ENCODE measurements at regions not wholly inside any gene's neighbourhood (a gene's known extent, or its start where the extent isn't known, plus 50 kb on each side); places are given as distances from the start of the nearest gene placed in this dataset.
"Not testable (repeated sequence)": the region's sequence is repeated elsewhere in the genome, so short reads cannot be mapped to it uniquely, and the experiment has no call there.

DNA sequence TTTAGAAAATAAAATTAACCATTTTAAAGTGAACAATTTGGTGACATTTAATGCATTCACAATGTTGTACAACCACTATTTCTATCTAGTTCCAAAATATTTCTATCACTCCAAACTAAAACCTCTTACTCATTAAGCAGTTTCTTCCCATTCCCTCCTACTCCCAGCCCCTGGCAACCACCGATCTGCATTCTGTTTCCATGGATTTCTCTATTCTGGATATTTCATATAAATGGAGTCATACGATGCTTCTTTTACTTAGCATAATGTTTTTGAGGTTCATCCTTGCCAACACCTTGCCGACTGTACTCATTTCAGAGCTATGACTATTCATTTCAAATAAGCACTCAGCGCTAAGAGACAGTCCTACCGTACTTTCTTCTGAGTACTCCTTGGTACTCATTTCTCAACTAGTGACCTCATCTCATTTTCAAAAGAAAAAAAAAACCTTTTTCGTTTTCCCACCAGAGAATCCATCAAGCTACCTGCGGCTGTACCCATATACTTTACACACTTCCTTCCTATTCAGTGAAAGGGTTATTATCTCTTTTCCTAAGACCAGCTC is 259.2 kb downstream of the UTRN start:
- DNase-seq: no peak

DNA sequence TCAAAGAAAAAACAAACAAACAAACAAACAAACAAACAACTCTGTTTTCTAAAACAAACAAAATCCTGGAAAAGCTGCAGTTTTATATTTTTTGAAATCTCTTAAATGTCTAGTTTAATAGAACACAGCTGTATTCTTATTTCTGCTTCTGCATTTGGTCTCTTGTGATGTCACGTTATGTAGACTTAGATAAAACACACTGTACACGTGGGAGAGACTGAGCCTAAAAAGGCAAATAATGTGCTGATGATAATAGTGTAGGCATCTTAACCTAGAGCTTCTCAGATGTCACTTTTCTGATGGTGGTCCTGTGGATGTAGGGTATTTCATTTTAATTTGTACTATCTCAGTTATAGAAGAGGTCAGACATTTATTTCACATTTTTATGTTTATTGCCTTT is 261.7 kb downstream of the UTRN start:
- no peak for DNase-seq

DNA sequence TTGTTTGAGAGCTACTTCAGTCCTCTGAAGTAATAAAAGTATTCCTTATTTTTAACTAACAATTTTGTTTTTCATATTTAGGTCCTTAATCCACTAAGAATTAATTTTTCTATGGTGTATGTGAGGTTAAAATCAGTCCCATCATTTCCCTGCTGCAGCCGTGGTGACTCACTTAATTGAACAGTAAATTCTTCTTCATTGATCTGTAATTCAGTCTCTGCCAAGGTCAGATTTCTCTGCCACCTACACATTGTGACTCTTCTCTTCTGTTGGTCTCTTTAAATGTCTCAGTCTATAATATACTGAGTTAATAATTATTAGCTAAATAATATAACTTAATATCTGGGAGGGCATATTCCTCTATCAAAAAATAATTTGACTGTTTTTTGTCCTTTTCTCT is 262.3 kb downstream of the UTRN start:
- DNase-seq: no peak

DNA sequence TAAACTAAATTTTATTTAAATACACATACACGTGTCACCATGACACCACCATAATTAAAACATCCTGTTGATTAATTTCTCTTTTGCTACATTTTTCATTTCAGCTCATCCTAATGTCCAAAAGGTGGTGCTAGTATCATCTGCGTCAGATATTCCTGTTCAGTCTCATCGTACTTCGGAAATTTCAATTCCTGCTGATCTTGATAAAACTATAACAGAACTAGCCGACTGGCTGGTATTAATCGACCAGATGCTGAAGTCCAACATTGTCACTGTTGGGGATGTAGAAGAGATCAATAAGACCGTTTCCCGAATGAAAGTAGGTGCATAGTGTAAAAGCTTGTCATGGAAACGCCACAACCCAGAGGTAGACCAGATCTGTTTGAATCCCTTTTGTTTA is 263.4 kb downstream of the UTRN start:
- DNase-seq: no peak

DNA sequence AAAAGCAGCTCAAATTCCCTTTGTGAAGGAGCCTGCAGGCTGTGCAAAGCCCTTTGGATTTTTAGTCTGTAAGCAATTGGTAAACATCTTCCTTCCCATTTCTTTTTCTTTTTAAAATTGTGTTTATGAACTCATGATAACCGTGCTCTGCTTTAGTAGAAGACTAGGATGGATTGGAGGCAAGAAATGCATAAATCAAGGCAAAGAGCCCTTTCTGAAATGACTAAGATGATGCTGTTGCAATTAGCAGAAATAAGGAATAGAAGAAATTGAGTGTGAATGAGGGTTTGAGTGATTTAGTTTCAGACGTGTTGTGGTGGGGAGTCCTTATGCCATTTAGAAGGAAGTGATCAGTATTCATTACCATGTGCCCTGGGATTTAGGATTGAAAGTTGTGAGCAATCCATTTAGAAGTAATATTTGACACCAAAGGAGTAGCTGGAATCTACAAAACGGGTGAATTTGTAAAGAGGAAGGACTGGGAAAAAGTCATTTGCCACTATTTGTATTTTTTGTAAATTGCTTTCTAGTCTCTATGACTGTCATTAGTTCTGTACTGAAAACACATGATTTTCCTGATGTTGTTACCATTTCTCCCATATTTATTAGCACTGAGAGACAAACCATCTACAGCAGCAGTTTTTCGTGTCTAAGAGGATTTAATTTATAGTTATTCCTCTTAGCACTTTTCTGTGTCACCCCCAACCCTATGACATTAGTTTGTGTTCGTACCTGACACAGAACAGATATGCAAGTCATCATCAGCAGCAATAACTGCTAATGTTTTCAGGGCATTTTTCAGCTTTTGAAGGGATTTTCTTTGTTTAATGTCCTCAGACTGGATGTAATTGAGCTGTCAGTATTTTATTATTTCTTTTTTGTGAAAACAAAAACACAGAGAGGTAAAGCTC is 265.0 kb downstream of the UTRN start:
- no peak for DNase-seq

DNA sequence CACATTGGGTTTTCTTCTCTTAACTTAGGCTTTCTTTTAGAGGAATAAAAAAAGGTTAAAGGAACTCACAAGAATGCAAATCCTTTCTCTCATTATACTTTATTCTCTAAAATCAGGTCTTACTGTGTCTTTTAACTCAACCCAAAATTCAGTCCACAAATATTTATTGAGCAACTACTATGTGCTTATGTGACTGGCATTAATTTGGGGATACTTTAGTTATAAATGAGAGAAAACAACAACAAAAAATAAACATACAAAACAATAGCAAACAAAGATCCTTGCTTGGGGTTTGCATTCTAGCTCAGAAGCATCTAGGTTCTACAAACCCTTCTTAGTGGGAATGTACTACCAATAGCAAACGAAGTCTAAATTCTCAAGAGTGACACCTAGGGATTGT is 266.2 kb downstream of the UTRN start:
- no peak for DNase-seq

DNA sequence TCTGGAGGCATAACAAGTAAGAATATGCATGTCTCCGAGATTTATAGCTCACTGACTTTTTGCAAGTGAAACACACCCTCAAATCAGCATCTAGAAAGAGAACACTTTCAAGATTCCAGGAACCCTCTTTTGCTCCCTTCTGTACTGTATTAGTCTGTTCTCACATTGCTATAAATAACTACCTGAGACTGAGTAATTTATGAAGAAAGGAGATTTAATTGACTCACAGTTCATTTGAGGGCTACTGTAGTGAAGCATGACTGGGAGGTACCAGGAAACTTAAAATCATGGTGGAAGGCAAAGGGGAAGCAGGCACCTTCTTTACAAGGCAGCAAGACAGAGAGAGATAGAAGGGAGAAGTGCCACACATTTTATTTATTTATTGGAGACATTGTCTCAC is 269.9 kb downstream of the UTRN start:
- no peak for DNase-seq

DNA sequence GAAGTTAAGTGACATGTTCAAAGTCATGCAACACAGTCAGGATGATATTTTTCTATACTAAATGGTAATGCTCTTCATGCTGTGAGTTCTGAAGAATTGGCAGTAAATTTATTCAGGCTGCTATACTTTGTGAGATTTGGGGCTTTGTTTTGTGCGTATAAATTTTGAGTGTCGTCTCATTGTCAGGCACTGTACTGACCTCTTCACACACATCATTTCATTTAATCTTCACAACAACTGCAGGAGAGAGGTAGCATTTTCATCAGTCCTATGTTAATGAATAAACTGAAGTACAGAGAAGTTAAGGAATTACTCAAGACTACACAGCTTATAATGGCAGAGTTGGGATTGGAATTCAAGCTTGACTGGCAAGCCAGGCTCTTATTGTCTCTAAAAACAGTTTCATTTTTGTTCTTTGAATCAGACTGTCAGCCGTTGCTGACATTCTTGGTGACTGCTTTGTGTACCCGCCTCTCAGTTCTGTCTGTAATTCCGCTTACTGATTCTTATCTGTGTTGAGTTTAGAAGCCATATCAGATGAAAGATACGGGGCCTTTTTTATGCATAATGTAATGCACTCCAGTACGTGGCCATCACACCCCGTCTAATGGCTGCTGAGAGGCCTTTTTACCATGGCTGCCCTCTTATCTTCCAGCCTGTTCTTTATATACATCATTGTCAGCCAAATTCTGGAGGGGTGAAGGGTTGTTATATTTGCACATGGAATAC is 274.9 kb downstream of the UTRN start:
- DNase-seq: peak; percentile 74

DNA sequence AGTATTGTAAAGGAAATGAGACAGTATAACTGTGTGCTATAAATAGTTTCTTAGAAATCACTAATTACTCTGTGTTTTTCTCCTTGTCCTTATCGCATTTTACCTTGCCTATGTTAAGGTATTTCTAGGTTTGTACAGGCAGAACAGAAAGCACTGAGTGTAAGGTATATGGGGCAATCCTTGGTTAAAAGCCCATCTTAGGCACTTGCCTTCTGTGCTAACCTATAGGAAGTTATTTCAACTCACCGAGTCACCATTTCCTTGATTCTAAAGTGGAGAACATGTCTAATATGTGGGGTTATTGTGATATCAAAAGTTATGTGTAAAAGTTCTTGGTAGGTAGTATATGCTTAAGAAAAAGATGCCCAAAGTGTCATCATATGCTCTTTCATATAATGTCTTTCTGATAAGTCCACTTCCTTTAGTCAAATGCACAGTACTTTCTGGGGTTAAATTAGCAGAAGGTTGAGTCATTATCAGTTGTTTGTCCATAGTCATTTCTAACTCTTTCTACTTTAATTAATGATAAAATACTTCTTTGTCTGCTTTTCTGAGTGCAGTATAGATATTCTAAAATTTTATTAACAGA is 276.4 kb downstream of the UTRN start:
- no peak for DNase-seq

DNA sequence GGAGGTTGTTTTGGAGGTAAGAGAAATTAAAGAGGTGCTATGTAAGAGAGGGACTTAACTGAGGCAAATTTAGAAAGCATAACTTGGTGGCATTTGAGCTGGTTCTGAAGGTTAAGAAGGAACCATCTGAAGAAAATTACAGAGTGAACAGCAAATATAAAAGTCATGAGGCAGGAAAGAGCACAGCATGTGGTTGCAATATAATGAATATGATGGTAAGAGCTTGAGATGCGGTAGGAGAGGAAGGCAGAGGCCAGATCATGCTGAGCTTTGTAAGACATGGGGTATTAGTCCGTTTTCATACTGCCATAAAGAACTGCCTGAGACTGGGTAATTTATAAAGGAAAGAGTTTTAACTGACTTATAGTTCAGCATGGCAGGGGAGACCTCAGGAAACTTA is 279.1 kb downstream of the UTRN start:
- DNase-seq: no peak

DNA sequence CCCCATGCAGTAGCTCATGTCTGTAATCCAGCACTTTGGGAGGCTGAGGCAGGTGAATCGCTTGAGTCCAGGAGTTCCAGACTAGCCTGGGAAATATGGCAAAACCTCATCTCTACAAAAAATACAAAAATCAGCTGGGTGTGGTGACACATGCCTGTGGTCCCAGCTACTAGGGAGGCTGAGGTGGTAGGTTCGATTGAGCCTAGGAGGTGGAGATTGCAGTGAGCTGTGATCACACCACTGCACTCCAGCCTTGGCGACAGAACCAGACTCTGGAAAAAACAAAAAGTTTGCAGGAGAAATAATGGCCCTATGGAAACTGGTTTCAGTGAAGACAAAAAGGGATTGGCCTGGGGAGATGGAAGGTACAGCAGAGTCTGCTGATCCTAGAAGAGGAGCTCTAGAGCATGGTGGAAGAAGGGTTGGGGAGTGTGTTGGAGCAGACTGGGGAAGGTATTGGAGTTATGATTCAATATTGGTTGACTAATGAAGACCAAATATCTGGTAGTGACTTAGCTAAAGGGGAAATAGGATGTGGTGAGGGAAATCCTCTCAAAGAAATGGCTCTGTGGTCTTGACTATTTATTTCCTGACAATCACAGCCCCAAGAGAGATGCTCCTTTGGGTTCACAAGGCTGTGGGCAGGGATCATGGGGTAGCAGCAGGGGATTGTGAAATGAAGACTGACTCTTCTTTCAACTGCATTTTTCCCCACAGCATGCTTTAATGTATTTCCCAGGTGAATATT is 281.9 kb downstream of the UTRN start:
- DNase-seq: peak; percentile 38

DNA sequence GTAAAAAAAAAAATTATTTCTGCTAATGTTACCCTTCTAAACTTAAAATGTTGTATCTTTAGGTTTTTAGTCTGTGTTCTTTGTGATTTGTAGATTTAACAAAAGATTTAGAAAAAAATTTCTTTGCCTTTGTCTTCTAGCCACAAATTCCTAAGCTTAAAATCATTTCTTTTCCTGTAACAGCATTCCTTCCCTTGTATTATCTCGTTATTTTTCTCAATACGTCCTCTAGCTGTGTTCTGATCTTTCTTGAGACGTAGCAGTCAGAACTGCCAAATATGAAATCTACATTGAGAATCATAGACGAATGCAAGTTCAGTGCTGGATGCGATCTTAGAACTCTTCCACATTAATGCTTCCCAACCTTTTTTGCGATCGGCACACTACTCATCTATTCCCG is 283.1 kb downstream of the UTRN start:
- DNase-seq: no peak

DNA sequence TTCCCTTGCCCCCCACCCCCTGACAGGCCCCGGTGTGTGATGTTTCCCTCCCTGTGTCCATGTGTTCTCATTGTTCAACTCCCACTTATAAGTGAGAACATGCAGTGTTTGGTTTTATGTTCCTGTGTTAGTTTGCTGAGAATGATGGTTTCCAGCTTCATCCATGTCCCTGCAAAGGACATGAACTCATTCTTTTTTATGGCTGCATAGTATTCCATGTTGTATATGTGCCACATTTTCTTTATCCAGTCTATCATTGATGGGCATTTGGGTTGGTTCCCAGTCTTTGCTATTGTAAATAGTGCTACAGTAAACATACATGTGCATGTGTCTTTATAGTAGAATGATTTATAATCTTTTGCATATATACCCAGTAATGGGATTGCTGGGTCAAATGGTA is 287.4 kb downstream of the UTRN start:
- DNase-seq: not testable (repeated sequence)

DNA sequence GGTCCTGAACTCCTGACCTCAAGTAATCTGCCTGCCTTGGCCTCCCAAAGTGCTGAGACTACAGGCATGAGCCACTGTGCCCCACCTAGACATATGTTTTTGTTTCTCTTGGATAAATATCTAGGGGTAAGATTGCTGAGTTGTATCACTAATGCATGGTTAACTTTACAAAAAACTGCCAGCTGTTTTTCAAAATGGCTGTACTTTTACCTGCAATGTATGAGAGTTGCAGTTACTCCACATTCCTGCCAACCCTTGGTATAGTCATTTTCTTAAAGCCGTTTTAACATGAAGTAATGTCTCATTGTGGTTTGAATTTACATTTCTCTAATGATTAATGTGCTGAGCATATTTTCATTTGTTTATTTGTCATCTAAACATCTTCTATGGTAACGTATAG is 289.7 kb downstream of the UTRN start:
- DNase-seq: no peak

DNA sequence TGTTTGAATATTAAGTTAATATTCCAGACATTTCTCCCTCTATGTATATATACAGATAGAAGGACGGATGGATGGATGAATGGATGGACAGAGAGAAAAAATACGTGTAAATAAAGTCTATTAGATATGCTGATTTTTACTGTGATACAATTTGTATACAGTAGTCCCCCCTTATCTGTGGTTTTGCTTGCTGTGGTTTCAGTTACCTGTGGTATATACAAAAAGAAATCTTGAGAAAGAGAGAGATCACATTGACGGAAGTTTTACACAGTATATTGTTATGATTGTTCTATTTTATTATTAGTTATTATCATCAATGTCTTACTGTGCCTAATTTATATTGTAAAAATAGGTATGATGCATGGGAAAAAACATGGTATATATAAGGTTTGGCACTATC is 290.2 kb downstream of the UTRN start:
- no peak for DNase-seq

DNA sequence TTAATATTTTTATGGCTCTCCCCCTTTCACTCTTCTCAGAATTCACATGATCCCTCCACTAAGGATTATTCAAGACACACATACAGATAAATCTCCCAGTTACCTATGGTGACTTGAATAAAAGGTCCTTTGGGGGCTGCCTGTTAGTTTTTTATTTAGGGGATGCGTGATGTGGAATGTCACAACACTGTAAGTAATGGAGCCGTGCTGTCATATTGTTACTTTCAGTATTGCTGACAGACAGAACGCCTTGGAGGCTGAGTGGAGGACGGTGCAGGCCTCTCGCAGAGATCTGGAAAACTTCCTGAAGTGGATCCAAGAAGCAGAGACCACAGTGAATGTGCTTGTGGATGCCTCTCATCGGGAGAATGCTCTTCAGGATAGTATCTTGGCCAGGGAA is 291.7 kb downstream of the UTRN start:
- no peak for DNase-seq

DNA sequence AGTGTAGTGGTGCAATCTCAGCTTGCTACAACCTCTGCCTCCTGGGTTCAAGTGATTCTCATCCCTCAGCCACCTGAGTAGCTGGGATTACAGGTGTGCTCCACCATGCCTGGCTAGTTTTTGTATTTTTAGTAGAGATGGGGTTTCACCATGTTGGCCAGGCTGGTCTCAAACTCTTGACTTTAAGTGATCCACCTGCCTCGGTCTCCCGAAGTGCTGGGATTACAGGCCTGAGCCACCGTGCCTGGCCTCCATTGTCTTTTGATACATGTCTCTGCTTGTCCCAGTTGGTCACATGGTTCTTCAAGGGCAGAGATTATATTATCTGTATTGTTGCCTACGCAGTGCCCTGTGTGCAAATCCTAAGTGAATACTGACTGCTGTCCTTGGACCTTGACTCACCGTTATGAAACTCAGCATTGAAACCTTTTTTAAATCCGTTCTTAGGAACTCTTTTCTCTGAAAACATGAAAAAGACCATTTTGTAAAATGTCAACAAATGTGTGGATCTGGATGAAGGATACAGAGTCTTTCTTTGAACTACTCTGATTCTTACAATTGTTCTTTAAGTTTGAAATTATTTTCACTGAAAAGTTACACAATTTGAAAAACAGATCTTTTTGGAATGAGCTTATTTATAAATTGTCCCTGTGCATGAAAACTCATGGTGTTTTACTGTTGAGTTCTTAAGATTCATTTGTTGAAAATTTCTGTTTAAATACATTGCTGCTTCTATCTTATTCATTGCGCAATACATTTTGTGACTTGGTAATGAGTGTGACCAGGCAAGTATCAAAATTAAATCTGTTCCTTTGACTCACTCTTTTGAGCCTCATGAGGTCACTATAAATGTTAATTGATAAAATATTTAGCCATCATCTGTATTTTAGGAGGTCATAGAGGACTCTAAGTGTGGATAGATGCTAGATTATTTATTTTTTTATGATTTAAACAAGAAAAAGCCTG is 293.5 kb downstream of the UTRN start:
- DNase-seq: no peak

DNA sequence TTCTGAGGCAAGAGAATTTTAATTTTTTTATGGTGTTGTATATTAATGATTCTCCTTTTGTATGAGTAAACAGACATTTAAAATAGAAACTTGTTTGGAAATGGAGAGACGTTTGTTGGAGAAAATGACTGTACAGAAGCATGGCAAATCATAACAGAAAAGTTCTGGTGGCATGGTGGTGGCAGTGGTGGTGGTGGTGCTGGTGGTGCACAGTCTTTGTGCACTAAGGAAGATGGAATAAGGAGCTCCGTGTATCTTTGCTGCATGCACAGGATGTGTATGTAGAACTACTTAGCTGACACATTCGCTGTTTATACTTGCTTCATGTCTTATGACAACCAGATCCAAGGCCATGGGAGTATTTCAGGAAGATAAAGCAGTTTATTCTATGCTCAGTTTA is 294.9 kb downstream of the UTRN start:
- DNase-seq: no peak

DNA sequence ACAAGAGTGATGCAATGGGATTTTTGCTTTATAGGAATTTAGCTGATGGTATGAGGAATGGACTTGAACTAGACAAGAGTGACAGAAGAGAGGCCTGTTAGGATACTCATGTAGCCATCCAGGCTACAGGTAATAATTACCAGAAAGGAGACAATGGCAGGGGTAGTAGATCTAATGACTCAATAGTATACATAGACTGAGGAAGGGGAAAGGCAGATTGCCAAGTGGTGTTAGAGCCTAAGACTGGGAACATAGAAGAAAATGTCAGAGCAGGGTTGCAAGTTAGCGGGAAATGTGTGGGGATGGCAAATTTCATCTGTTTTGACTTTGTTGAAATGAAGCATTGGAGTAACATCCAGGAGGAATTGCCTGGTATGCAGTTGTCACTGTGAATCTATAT is 295.6 kb downstream of the UTRN start:
- no peak for DNase-seq

DNA sequence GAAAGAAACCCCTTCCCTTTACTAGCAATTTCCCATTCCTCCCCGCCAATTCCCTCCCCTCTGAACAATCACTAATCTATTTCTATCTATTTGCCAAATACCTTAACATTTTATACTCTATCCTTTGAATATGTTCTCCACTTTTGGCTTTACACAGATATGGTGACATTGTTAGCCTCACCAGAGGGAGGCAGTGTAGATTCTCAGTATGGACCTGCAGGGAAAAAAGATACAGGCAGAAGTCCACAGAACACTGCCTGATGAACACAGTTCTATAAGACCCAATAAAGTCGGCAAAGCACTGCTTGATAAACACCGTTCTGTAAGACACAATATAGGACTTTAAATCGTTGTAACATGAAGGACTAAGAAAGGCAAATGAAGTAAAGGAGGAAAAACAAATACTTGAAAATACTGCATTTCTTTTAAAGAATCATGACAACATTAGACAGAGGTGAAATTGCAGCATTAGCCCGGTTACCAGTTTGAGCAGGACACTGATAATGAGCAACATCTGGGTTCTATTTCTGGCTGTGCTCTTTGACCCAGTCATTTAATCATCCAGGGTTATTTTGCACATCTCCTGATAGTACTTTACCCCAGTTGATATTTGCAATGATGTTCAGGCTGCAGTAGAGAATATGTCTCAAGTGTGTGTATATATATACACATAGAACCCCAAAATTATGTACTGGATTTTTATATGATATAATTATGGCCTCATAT is 296.8 kb downstream of the UTRN start:
- DNase-seq: peak; percentile 65
